ENCODE measurements at regions not wholly inside any gene's neighbourhood (a gene's known extent, or its start where the extent isn't known, plus 50 kb on each side); places are given as distances from the start of the nearest gene placed in this dataset.
A peak's percentile ranks its signal among the peaks of the same experiment; 100 is the strongest.

- TF ChIP-seq POLR2AphosphoS5 (IDR thresholded peaks at IDR 0.05; ENCODE audit: low read depth): no peak
- TF ChIP-seq REST (IDR thresholded peaks at IDR 0.05; ENCODE audit: unreplicated experiment): no peak
These were observed 425.2 kb downstream of the GALC start (continued) for GRCh38 chr14:87567618-87568295.

GRCh38 chr14:87566991-87567390 lies 426.0 kb downstream of the GALC start:
- Mint-ChIP-seq H3K9me3 (peaks cover 21% of the 10 kb centered on the region), H3K4me1 (peaks cover 4% of the 10 kb centered on the region; the same call in 2 of the 3 replicates), H3K27ac (no peak overlapping the region), H3K36me3 (ENCODE audit: low read depth) (peaks cover 7% of the 10 kb centered on the region; the same call in 1 of the 3 replicates), H3K27me3 (ENCODE audit: insufficient read depth, low read depth, poor library complexity) (no peaks in the 10 kb centered on the region), H3K4me3 (no peak overlapping the region)
- H3K79me2 ChIP-seq (replicated peaks; ENCODE audit: insufficient read depth): no peaks in the 10 kb centered on the region
- ATAC-seq (no peak), DNase-seq (ENCODE audit: low spot score) (peak; percentile 1)
- no peak overlapping the region; the same call in 1 of the 2 replicates for H2AFZ ChIP-seq
- no peak overlapping the region for H3K4me2 ChIP-seq
- H3K9me2 ChIP-seq (ENCODE audit: insufficient read depth): peaks cover 7% of the 10 kb centered on the region
- no peaks in the 10 kb centered on the region for H3K36me3 ChIP-seq (ENCODE audit: insufficient read depth)
- no peak overlapping the region for H3K27ac ChIP-seq (ENCODE audit: low read depth)
- no peaks in the 10 kb centered on the region for H4K20me1 ChIP-seq (replicated peaks; ENCODE audit: insufficient read depth)
- H3K4me1 ChIP-seq (ENCODE audit: insufficient read depth): no peaks in the 10 kb centered on the region
- H3K4me3 ChIP-seq: no peak overlapping the region
- H3K27me3 ChIP-seq (ENCODE audit: insufficient read depth): no peaks in the 10 kb centered on the region
- H3F3A ChIP-seq (replicated peaks; ENCODE audit: low read depth): no peaks in the 10 kb centered on the region
- TF ChIP-seq ZNF331 (CRISPR knock-in tag; IDR thresholded peaks at IDR 0.05; ENCODE audit: low read depth): no peak
- no peak for TF ChIP-seq EZH2phosphoT487 (IDR thresholded peaks at IDR 0.05; ENCODE audit: unreplicated experiment)
- TF ChIP-seq EZH2 (IDR thresholded peaks at IDR 0.05; ENCODE audit: low read depth, unreplicated experiment): no peak
- TF ChIP-seq ZNF462 (CRISPR knock-in tag; IDR thresholded peaks at IDR 0.05): no peak
- no peak for TF ChIP-seq CTCF (conservative IDR thresholded peaks at IDR 0.05; ENCODE audit: low read depth in 2 of 2)
- no peak for TF ChIP-seq JUNB (IDR thresholded peaks at IDR 0.05; ENCODE audit: unreplicated experiment)
- no peak for TF ChIP-seq REST (IDR thresholded peaks at IDR 0.05; ENCODE audit: unreplicated experiment)
- no peak for TF ChIP-seq STAT1 (IDR thresholded peaks at IDR 0.05; ENCODE audit: unreplicated experiment)
- TF ChIP-seq POLR2AphosphoS5 (IDR thresholded peaks at IDR 0.05; ENCODE audit: low read depth): no peak

Data from GM23338 (cell line).